CD4-positive, alpha-beta T cell treated with Interleukin-10 for 1 hour (primary cell): ENCODE measurements at regions not wholly inside any gene's neighbourhood (a gene's known extent, or its start where the extent isn't known, plus 50 kb on each side); places are given as distances from the start of the nearest gene placed in this dataset.
"Not testable (repeated sequence)": the region's sequence is repeated elsewhere in the genome, so short reads cannot be mapped to it uniquely, and the experiment has no call there.

Experiments
- DNase-seq: peaks from one replicate; pipeline ENCODE4 v3.0.0-alpha.2; 2020

DNA sequence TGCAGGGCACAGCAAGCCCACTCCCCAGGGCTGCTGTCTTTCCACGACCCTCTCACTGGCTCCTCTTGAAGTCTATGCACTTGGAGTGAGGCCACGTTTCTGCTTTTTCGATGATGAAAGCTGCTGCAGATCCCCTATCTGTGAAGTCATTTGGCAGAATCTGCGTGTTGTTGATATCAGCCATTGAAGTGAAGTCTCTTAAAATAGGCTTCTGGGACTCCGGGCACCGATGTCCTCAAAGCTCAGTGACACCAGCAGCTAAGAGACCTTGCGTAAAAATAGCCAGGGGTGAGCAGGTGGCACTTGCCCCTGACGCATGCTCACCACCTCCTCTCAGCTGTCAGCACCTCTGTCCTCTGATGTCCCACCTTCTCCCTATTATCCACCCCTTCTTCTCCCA, 89.4 kb upstream of the FHL2 start:
- DNase-seq, result no peak

- no peak for DNase-seq
Measured at GRCh38 chr2:105487142-105488069, 88.6 kb upstream of the FHL2 start.

DNA sequence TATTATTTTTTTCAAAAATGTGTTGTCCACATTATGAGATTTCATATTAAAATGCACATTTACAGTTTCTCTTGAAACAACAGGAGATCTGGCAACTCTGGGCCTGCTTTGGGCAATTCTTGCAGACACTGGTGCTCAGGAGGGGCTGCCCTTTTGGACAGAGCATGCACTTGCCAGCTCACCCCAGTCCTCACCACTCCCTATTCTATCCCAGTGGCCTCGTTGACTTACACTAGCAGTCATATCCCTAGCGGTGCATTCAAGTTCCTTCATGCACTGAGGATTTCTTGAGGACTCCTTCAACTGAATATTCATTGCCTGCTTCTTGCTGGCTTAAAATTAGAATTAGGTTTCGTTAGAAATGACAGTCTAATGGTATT, 87.9 kb upstream of the FHL2 start:
- no peak for DNase-seq

- DNase-seq, result no peak
Measured at GRCh38 chr2:105478670-105479069, 79.8 kb upstream of the FHL2 start.

DNA sequence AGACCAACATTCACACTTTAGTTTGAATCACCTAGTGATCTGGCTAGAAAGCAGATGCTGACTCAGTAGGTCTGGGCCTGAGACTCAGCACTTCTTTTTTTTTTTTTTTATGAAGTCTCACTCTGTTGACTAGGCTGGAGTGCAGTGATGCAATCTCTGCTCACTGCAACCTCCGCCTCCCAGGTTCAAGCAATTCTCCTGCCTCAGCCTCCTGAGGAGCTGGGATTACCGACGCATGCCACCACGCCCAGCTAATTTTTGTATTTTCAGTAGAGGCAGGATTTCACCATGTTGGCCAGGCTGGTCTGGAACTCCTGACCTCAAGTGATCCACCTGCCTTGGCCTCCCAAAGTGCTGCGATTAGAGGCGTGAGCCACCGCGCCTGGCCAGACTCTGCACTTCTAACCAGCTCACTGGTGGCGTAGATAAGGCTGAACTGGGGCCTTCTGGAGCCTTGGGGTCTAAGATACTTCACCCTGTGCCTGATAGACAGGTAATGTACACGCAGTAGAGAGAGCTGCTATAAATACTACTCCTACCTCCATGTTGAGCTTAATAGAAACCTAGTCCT, 78.3 kb upstream of the FHL2 start:
- not testable (repeated sequence) for DNase-seq

DNA sequence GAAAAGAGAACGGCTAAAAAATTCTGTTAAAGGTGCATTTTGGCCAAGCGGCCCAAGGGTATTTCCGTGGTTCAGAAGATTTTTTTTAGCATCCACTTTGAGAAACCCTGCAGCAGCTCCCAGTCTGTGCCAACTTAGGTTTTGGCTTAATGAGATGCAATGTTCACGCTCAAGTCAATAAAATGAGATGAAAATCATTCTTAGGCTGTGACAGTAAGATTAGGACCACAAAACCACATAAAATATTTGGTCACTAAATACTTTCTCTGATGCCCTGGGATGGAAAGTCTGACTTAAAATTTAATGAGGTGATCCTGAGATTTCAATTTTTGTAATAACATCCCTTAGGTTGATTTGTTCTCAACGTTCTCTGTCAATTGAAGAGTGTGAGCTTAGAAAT, 74.2 kb upstream of the FHL2 start:
- DNase-seq, result no peak

- DNase-seq, result no peak
Measured at GRCh38 chr2:105470979-105471378, 72.1 kb upstream of the FHL2 start.

GRCh38 chr2:105469781-105470180, 70.9 kb upstream of the FHL2 start:
- no peak for DNase-seq

- DNase-seq, result no peak
Measured at GRCh38 chr2:105468582-105469042, 69.8 kb upstream of the FHL2 start.

DNA sequence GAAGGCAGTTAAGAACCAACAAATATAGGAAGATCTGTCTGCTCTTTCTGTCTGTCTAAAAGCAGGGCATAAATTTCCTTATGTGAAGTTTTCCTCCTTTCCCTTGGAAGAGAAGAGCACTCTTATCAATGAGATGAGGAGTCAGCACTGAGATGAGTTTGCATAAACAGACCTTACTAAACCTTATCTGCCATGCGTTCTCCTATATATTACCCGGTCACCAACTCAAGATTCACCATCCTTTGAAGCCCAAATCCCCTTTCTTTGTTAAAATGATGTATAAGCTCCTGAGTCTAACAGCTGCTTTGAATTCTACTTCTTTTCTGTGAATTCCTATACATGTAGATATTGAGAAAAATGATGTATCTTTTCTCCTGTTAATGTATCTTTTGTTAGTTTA, 65.5 kb upstream of the FHL2 start:
- DNase-seq, result no peak

DNA sequence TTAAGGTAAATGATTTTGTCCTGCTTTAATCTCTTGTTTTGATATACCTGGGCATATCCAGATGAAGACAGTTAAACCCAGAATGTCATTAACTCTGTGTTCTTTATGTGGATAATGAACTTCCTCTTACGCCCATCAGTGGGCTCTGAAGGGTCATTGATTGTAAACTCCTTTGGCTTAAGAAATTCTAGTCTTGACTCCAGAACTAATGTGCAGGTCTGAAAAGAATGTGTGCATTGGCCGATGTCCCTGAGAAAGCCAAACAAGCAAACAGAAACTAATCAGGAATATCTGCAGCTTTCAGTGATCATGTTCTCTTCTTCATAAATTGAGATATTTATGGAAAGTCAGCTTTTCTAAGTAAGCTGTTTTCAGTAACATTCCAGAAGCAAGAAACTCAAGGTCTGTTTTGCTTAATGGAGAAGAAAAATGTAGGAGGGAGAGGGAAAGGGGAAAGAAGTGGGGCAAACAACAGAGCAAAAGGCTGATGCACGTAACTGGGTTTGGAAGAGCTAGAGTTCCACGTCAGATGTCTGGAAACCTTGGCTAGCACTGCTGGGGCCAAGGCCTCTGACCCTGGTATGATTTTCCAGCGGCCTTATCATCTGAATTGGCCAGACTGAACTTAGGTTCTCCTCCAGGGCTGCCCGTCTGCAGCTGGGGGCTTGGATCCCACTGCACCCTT, 61.3 kb upstream of the FHL2 start:
- no peak for DNase-seq

DNA sequence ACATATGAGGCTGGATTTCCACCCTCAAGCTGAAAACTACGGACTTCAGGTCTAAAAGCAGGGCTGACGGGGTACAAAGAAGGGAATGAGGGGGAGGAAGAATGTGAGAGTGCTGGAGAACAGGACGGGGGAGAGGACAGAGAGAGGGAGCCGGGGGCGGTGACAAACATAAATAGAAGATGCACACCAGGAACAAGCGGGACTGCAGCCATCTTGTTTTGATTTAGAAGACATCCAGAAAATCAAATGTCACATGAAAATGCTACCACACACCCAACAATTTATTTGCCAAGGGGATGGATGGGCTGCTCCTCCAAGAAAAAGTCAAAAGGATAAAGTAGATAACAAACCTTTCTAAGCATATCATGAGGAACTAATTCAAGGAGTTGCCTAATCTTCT, 59.2 kb upstream of the FHL2 start:
- no peak for DNase-seq

- DNase-seq, result no peak
Measured at GRCh38 chr2:105455488-105456003, 56.7 kb upstream of the FHL2 start.

GRCh38 chr2:105454801-105455485, 56.1 kb upstream of the FHL2 start:
- DNase-seq, result no peak

DNA sequence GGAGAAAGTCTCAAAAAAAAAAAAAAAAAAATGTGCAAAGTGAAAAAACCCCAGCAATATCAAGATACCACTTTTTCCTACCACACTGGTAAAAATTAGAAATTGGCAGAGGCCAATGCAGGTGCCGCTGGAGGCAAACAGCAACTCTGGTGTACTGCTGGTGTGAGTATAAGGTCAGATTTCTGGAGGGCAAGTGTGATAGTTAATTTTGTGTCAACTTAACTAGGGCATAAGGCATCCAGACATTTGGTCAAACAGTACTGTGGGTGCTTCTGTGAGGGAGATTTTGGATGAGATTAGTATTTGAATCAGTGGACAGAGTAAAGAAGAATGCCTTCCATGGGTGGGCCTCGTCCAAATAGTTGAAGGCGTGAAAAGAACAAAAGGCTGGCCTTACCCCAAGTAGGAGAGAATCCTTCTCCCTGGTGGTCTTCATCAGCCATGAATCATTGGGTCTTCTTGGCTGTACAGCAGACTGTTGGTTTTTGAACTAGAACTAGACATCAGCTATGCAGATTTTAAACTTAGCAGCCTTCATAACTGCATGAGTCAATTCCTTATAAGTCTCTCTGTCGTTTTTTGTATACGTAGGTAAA, 52.8 kb upstream of the FHL2 start:
- no peak for DNase-seq

- no peak for DNase-seq
Measured at GRCh38 chr2:105450471-105450870, 51.6 kb upstream of the FHL2 start.

DNA sequence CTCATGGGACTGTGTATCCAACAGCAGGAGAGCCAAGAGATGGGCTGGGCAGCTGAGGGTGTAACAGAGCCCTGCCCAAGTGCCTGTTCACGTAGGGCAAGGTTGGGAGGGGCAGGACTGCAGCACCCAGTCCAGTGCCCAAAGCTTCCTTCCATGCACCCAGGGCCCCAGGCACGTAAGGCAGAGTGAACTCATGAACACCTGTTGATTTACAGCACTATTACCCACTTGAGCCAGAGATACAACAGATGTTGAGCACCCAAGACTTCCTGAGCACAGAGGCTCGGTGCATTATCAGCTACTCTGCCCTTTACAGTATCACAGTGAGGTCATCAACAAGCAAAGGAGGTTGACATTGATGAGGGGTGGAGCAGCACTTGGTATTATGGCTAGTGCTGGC, 50.2 kb upstream of the FHL2 start:
- no peak for DNase-seq
